HG03280 (cell line): ENCODE measurements at regions not wholly inside any gene's neighbourhood (a gene's known extent, or its start where the extent isn't known, plus 50 kb on each side); places are given as distances from the start of the nearest gene placed in this dataset.

Source experiments
- ATAC-seq: cut with Tn5 transposase; IDR thresholded peaks from one replicate; pipeline ENCODE4 v1.9.1; 2021; ENCODE audit warnings: mild to moderate bottlenecking, moderate library complexity; ENCODE audit not compliant: unreplicated experiment

DNA sequence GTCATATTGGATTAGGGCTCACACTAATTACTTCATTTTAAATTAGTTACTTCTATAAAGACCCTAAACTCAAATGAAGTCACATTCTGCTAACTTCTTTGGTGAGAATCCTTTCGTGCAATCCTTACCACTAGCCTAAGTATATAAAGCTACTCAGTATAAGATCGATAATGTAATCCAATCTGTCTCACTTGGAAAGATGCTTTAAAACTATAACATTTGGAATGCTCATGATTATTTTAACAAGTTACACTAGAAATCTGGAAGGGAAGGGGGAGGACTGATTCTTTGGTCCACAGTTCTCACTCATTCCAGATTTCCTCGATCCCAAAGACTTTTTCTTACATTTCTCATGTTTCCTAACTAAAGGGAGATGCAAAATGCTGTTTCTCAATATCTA, 336.4 kb upstream of the SLIT2 start:
- ATAC-seq: no peak

DNA sequence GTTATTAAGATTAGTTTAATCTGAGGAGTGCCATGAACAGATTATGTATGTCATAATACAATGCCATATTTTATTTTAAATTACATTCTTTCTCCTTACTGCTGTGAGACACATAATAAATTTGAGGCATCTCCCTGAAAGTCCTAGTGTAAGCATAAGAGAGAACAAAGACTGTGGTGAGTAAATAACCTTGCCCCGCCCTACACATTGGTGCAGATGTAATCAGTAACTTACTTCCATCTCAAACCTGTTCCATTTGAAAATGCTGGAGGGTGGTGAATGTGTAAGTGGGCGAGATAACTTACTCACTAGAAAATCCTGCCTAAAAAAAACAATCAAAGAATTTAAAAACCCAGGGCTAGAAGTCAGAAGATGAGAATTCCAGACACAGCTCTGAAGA, 338.1 kb upstream of the SLIT2 start:
- no peak for ATAC-seq

DNA sequence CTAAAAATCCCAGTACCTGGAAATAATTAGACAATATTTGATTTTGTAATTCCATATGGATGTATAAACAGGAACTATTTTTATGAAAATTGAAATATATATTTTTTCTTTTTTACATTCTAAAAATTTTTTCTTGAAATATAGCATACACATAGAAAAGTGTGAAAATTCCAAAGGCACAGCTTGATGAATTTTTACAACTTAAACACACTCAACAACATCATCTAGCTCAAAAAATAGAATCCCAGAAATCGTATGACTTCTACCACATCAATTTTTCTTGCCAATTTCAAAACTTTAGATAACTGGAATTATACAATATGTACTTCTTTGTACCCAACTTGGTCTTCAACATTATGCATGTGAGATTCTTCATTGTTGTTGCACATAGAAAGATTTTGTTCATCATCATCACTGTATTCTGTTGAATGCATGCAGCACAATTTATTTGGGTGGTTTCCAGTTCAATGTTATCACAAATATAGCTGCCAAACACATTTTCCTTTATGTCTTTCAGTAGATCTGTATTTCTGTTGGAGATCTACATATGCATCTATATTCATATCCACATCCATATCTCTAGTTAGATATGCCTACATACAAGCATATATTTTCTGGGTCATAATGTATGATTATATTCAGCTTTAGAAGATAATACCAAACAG, 340.7 kb upstream of the SLIT2 start:
- ATAC-seq: no peak

- no peak for ATAC-seq
These were observed 346.7 kb upstream of the SLIT2 start for GRCh38 chr4:19905024-19905423.

DNA sequence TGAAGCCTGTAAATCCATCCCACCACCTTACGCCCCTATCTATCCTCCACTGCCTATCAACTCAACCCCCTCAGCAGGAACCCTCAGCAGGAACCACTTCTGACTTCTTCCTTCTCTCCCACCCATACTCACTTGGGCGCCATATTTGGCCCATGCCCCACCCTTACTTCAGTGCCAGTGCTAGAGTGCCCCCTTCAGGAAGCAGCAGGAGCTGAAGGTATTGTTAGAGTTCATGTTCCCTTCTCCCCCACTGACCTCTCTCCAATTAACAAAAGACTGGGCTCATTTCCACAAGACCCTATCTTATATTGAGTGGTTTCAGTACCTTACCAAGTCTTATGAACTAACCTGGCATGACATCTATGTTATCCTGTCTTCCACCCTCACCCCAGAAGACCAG, 363.1 kb upstream of the SLIT2 start:
- no peak for ATAC-seq

- ATAC-seq: no peak
These were observed 367.9 kb upstream of the SLIT2 start for GRCh38 chr4:19883841-19884240.

DNA sequence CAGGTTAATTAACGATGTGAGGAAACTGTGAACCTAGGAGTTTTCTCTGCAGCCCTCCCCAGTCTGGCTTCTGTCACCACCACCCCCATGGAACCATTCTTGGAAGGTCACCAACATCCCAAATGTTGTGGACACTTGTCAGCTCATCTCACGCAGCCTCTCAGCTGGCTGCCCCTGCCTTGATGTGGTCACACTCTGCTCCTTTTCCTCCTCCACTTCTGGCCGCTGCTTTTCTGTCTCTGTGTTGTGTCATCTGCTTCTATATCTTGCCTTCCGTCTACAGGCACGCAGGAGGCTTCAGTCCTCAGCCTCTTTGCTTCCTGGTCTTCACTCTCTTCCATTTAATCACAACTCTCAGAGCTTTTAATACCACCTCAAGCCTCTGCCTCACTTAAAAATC, 371.5 kb upstream of the SLIT2 start:
- no peak for ATAC-seq

- no peak for ATAC-seq
These were observed 372.4 kb upstream of the SLIT2 start for GRCh38 chr4:19879330-19879729.

- ATAC-seq: no peak
These were observed 393.7 kb upstream of the SLIT2 start for GRCh38 chr4:19857991-19858390.

GRCh38 chr4:19857380-19857779, 394.3 kb upstream of the SLIT2 start:
- no peak for ATAC-seq

DNA sequence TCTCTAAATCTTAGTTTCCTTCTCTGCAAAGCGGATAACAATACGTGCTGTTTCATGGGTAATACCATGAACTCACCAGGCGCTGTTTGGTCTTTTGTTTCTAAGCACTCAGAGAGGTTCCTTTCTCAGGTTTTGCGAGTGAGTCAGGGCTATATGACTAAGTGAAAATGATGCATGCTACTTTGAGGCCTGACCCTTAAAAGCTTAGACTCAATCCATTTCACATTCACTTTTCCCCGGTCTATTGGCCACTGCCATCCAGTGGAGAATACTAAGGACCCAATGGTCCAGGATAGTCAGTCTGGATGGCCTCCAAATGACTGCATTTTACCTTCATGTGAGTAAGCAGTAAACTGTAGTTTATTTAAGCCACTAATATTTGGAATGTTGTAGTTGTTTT, 400.8 kb upstream of the SLIT2 start:
- ATAC-seq: no peak

- ATAC-seq: no peak
These were observed 407.3 kb upstream of the SLIT2 start for GRCh38 chr4:19844446-19844845.

- no peak for ATAC-seq
These were observed 409.2 kb upstream of the SLIT2 start for GRCh38 chr4:19842471-19842870.

DNA sequence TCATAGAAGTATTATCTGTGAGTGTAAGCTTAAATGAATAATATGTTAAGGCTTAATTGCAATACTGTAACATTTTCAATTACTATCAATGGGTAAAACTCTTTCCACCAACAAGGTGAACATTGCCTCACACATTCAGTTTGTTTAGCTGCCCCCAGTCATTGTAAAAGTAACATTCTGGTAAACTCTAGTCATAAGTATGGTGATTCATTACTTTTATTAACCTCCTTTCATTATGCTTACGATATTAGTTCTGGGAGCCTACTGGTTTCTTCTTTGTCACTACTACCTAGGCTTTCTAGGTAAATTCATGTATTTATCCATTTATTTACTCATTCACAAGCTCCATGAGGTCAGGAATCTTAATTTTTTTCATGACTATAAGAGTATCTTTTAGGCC, 412.8 kb upstream of the SLIT2 start:
- ATAC-seq: no peak

- no peak for ATAC-seq
These were observed 416.3 kb upstream of the SLIT2 start for GRCh38 chr4:19835429-19835828.

DNA sequence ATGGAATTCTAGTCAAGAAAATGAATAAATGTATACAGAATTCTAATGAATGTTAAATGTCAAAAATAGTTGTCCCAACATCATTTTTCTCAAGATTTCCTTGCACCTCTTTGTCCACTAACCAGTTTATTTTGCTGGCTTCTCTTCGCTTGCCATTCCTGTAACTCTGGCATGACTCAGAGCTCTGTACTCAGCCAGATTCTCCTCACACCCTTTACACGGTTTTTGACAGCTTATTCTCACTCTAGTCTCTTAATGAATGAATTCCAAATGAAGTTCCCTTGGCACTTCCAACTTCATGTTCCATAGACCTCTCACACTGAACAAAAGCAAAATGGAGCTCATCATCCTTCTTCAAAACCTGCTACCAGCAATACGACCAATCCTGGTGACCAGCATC, 419.3 kb upstream of the SLIT2 start:
- ATAC-seq: no peak

DNA sequence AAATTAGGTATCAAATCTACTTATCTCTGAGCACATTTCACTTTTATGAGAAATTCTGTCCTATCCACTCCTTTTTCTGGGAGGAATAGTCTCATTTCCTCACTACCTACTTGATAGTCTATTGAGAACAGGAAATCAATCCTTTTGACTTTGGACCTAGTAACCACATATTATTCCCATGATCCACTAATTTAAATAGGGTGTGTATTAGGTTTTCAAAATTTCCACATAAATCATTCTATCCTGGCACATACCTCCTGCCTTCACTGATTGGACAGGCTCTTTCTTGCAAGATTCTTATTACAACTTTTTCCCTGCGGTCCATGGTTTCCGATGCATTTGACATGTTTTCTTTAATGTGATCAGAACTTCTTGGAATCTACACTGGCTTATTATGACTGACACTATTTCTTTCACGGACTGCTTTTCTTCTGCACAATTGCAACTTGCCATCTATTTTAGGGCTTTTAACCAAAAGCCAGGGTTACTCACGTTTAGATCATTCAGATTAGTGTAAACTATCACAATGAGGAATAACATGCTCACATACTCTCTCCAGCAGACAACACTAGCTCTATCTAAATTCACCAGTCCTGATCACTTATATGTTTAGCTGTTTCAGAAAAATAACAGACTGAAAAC, 419.9 kb upstream of the SLIT2 start:
- no peak for ATAC-seq

GRCh38 chr4:19829101-19829500, 422.6 kb upstream of the SLIT2 start:
- no peak for ATAC-seq

GRCh38 chr4:19823781-19824180, 427.9 kb upstream of the SLIT2 start:
- no peak for ATAC-seq

- no peak for ATAC-seq
These were observed 432.0 kb upstream of the SLIT2 start for GRCh38 chr4:19819737-19820136.

- ATAC-seq: no peak
These were observed 441.7 kb upstream of the SLIT2 start for GRCh38 chr4:19809989-19810388.

DNA sequence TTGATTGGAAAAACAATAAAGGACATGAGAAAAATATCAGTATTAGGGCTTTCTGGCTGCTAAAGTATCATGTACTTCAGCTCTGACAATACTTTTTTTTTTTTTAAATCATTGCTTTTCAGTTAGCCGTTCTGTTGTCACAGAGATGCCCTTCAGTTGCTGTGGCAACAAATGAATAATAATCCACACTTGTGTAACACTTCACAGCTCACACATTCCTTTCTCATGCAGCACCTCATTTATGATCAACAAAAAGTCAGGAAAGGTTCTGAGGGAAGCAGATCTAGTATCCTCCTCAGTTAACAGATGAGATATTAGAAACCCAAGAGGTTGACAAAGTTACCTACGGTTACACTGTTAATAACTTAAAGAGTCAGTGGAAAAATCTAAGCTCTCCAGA, 444.2 kb upstream of the SLIT2 start:
- ATAC-seq: no peak

- ATAC-seq: no peak
These were observed 444.8 kb upstream of the SLIT2 start for GRCh38 chr4:19806865-19807264.
